GM19372 (cell line): ENCODE measurements at regions not wholly inside any gene's neighbourhood (a gene's known extent, or its start where the extent isn't known, plus 50 kb on each side); places are given as distances from the start of the nearest gene placed in this dataset.
"Not testable (repeated sequence)": the region's sequence is repeated elsewhere in the genome, so short reads cannot be mapped to it uniquely, and the experiment has no call there.

Experiments used
- ATAC-seq: cut with Tn5 transposase; IDR thresholded peaks from one replicate; pipeline ENCODE4 v1.9.1; 2021; ENCODE audit warnings: mild to moderate bottlenecking, low read depth, moderate library complexity; ENCODE audit not compliant: unreplicated experiment

DNA sequence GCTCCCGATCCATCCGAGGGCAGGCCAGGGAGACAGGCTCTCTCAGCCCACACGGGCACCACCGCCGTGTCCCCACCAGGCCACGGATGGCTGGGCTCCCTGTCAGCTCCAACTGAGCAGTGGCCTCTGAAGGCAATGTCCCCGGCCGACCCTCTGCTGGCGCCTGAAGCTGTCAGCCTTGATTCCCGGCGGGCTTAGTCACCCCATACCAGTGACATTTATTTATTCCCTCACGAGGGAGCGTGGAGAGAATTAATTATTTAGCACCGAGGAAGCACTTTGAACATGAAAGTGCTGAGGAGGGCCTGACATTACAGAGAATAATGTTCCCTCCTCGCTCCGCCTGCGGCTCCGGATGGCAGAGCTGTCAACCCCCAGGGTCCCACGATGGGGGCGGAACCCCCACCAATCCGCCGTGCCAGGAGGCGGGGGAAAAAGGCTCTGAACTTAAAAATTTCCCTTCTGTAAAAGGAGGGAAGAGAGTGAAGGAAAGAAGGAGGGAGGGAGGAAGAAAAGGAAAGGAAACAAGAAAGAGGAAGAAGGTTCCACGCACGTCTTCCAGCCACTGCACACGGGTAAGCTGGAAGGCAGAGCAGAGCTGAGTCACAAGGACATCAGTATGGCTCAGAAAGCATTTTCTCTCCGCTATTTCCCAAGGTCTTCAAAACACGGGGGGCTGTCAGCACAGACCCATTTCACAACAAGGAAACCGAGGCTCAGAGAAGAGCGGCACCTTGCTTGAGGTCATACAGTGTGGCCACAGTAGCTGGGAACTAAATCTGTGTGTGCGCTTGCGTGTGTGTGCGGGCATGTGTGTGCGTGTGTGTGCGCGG is 108.7 kb upstream of the NCOR2 start:
- no peak for ATAC-seq

DNA sequence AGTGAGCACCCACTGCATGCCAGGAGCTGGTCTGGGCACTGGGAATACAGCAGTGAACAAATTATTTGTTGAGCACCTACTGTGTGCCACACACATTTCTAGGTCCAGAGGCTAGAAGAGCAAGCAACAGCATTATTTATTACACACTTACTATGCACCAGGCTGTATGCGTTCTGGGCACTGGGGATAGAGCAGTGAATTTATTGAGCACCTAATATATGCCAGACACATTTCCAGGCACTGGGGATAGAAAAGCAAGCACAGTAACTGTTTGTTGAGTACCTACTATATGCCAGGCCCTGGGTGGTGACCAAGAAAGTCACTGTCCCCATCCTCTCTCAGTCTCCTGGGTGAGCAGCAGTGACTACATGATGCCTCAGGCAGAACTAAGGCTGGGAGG is 107.5 kb upstream of the NCOR2 start:
- no peak for ATAC-seq

DNA sequence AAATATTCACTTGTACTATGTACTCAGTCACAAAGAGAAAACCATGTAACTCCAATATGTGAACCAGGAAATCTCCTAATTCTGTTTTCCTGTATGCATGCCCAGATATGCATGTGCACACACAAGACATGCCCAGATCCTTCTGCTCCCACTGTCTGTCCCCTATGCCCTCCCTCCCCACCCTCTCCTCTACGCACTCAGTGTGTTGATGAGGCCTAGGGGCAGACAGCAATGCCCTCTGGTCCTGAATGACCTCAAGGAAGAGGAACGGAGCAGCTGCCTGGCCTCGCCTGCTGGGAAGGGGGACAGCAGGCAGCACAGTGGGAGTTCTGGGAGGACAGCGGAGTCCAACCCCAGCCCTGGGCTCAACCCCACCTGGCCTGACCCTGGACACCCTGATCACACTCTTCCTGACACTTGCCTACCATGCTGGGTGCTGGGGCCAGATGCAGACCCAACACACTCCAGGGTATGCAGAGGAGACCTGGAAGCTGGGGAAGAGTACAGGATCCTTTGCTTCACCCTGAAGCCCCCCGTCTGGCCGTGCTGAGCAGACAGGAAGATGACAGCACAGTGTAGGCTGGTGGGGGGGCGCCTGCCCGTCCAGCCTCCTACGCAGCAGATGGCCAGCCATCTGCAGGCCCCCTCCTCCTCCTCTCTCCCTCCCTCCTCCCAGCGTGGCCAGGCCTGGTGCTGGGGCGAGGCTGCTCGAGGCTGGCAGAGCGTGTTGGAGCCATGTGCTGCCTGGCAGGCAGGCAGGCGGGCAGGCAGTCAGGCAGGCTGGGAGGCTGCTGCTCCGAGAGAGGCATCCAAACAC is 106.6 kb upstream of the NCOR2 start:
- ATAC-seq = no peak

DNA sequence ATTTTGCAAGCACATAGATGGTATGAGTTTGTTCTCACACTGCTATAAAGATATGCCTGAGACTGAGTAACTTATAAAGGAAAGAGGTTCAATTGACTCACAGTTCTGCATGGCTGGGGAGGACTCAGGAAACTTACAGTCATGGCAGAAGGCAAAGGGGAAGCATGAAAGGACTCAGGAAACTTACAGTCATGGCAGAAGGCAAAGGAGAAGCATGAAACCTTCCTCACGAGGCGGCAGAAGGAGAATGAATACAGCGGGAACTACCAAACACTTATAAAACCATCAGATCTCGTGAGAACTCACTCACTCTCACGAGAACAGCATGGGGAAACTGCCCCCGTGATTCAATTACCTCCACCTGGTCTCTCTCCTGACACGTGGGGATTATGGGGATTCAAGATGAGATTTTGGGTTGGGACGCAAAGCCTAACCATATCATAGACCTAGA is 101.9 kb upstream of the NCOR2 start:
- ATAC-seq = not testable (repeated sequence)

DNA sequence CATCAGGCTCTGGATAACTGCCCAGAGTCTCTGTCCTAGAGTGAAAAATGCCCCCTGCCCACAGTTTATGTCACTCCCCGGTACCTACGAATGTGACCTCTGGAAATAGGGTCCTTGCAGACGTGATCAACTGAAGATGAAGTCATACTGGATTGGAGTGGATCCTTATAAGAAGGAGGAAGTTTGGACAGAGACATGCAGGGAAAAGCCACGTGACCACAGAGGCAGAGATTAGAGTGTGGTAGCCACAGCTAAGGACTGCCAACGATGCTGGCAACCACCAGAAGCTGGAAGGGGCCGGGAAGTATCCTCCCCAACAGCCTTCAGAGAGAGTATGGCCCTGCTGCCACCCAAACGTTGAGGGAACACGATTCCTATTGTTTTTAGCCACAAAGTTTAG is 101.2 kb upstream of the NCOR2 start:
- no peak for ATAC-seq

DNA sequence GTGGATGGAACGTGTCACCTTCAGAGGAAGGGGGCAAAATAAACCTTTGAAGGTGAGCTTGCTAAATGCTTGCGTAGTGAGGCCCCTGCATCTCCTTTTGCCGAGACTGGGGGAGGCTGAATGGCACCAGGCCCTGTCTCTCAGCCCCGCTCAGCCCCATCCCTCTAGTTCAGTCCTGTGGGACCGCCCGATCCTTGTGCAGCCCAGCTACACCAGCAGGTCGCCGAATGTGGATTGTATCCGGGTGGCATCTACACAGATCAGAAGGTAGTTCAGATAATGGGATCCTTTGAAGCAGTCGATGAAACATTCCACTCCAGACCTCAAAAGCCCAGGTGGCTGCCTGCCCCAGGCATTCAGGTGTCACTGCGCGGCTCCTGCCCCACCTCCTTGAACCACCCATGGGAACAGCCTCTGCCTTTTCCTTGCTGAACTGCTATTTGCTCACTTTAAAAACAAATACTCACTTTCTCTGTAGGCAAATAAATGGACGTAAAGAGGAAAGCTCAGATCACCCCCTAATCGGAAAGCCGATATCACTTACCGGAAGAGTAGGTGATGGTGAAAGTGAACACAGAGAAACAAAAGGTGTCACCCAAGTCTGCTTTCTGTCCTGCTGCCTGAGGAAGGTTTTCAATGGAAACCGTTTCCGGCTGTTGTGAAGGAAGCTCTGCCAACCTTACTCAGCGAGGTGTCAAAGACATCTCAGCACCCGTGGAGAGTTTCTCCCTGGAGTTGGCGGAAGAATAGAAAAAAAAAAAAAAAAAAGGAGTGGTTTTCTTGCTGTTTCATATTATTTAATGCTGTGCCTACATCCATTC is 100.3 kb upstream of the NCOR2 start:
- no peak for ATAC-seq

DNA sequence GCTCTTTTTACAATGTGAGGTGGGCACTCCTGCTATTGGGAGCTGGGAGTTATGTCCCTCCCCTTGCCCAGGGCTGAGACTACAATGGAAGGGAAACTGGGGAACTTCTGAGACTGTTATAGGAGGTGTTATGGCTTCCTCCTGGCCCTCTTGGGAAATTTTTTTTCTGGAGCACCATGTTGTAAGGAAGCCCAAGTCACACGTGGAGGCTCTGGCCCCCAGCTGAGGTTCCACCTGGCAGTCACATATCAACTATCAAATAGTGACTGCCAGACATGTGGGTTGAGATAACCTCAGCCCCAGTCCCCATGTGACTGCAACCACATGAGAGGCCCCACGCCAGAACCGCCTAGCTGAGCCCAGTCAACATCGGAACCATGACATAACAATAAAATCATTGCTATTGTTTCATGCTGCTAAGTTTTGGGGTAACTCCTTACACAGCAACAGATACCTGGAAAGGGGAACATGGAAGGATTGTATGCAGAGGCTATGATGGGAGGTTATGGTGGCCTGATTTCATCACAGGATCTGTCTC is 99.4 kb upstream of the NCOR2 start:
- no peak for ATAC-seq

DNA sequence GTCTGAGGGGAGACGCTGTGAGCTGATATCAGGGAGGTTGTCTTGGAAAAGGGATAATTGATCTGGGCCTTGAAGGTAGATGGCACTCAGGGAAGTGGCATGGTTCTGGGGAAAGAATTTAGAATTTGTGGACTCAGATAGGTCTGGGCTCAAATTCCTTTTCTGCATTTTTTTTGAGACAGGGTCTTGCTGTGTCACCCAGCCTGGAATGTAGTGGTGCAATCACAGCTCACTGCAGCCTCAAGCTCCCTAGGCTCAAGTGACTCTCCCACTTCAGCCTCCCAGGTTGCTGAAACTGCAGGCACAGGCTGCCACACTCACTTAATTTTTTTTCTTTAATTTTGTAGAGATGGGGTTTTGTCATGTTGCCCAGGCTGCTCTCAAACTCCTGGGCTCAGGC is 98.1 kb upstream of the NCOR2 start:
- ATAC-seq = no peak

DNA sequence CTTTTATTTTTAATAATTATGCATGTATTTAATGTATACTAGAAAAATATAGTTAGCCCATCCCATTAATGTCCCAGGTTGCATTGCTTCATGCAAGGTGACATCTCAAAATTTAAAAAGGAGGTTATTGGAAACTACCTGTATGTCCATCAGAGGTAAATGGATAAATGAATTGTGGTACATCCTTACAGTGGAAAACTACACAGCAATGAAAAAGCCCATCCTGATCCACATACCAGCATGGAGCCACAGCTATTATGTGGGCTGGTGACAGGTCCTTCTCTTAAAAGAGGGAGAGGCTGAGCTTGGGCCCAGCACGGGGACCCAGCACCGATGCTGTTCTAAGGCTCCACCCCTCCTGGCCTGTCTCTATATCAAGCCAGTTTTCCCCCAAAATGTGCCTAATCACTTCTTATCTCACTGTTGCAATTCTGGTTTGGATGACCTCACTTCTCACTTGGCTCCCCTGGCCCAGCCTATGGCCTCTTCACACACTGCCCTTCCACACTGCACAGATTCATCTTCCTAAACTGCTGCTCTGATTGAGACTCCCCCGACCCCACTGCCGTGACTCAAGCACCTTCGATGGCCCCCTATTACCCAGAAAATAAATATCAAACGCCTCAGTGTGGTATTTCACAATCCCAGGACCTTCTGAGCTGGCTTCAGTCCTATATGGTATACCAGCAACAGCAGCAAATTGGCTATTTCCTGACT is 97.1 kb upstream of the NCOR2 start:
- ATAC-seq = no peak

DNA sequence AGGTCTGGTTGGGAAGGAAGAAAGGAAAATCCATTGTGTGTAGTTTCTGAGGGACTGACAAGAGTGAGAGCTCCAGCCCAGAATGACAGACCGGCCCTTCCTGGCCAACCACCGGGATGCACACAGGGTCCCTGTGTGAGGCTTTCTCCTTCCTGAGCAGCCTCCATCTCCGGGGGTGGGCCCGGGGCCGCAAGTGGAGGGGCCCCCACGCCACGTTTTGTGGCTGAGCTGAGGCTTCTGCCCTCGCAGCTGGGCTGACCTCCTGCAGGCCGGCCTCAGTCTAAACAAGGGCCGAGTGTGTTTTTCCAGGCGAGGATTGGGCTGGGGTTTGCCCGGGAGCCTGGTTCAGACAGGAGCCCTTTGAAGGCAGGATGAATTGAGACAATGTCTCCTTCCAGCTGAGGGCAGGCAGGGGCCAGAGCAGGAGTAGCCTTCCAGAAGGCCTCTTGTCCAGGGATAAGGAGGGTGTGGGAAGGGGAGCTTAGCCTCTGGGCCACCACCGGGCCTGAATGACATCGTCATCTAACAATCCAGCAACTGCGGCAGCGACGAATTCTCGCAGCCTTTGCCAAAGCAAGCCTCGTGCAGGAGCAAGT is 96.5 kb upstream of the NCOR2 start:
- no peak for ATAC-seq

DNA sequence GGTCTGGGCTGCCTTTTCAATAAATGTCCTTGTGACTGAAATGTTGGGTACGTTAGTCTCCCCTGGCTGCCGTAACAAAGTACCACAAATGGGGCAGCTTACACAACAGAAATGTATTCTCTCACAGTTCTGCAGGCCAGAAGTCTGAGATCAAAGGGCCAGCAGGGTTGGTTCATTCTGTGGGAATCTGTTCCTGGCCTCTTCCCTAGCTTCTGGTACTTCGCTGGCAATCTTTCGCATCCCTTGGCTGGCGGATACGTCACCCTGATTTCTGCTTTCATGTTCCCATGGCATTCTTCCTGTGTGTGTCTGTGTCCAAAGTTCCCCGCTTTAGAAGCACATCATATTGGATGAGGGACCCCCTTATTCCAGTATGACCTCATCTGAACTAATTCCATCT is 95.8 kb upstream of the NCOR2 start:
- no peak for ATAC-seq

DNA sequence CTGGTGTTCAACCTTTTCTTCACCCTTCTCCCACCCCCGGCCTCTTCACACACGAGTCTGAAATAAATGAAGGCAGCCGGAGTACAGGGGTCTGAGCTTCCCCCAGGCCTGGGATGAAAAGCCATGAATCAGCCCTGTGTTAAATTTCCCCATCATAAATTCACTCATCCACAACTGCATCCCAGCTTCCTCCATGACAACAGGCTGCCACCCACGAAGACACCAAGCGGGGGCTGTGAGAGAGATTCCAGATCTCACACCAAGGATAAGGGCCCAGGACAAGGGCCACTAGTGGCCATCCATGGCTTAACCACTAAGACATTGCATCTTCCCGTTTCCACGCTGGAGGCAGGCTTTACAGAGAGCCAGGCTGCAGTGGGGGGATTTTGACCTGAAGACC is 93.9 kb upstream of the NCOR2 start:
- no peak for ATAC-seq

DNA sequence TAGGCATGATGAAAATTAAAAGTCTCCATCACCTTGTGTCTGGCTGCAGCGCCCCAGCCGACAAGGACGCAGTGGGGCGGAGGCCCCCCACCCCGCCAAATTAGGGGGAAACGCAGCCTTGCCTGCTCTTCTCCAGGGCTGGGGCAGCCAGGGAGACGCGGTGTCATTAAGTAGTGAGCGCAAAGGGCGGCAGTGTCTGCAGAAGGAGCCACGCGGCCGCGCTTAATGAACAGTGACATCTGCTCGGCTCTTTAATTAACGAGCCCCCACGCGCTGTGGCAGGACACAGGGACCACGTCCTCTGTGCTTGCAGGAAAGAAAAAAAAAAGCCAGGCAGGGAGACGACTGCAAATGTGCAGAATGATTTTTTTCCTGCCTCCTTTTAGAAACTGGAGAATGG is 93.4 kb upstream of the NCOR2 start:
- ATAC-seq = no peak

DNA sequence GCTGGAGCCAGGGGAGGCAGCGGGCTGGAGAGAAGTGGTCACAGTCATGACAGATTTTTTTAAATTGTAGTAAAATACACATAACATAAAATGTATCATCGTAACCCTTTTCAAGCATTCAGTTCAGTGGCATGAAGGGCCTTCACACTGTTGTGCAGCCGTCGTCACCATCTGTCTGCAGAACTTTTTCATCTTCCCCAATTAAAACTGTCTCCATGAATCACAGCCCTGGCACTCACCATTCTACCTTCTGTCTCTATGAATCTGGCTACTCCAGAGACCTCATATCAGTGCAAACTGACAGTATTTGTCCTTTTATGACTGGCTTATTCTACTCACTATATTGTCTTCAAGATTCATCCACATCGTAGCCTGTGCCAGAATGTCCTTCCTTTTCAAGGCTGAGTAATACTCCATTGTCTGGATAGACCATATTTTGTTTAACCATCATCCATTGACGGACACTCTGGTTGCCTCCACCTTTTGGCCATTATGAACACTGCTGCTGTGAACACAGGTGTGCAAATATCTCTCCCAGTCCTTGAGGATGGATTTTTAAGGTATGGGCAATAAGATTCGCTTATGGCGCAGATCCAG is 91.5 kb upstream of the NCOR2 start:
- ATAC-seq = no peak

DNA sequence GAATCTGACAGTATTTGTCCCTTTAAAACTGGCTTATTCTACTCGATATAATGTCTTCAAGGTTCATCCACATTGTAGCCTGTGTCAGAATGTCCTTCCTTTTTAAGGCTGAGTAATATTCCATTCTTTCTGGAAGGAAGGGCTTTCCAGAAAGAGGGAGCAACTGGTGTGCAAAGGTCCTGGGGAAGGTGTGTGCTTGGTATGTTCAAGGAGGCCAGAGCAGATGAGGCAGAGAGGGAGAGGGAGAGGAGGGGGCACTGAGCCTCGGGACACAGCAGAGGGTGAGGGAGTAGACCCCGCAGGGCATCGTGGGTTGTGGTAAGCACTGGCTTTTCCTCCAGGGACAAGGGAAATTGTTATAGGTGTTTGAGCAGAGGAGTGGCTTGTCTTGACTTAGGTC is 90.9 kb upstream of the NCOR2 start:
- ATAC-seq = no peak

DNA sequence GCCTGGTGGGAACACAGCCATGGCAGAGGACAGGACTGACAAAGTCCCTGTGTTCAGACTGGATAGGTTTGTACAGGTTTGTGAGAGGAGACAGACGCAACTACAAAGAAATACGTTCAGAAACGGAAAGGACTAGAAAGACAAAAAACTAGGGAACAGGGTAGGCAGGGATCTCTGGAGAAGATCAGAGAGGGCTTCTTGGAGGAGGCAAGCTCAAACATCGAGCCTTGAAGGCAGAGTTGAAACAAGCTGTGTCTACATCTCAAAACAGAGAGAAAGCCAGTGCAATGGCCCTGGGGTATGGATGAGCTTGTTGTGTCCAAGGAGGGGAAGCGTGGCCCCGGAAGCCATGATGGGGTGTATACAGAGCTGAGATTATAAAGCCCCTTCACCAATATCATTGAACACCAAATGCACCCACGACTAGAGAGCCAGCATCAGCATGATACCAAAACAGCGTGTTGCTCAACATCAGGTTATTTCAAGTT is 89.6 kb upstream of the NCOR2 start:
- no peak for ATAC-seq

DNA sequence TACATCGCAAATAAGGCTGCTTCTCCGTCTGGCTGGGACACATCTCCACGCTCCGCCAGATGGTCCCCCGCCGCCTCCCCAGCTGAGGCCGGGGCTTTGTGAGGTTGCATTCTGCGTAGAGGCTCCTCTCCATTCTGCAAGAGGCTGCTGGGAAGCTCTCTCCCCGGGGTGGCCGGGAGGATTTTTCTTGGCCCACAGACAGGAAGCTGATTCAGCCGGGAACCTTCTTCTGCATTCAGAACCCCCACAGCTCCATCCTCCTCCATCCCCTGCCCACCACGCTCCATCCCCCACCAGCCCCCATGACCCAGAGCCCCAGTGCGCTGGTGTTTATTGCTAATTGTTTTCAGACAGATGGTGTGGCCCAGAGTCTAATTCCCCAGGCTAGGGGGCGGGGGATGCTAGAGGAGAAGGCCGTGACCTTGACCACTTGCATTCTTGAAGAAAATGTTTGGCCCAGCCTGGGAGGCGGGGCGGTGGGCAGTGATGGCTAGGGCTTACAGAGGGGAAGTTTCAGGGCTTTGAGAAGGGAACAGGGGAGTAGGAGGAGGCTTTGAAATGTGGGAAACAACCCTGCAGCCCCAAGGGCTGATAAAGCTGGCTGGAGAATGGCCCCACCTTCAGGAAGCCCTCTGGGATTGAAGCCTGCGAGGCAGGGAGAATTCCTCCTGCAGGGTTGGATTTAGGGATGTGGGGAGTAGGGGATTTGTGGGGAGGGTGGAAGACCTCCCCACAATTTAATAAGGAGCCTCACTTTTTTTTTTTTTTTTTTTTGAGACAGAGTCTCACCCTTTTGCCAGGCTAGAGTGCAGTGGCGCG is 88.5 kb upstream of the NCOR2 start:
- no peak for ATAC-seq

DNA sequence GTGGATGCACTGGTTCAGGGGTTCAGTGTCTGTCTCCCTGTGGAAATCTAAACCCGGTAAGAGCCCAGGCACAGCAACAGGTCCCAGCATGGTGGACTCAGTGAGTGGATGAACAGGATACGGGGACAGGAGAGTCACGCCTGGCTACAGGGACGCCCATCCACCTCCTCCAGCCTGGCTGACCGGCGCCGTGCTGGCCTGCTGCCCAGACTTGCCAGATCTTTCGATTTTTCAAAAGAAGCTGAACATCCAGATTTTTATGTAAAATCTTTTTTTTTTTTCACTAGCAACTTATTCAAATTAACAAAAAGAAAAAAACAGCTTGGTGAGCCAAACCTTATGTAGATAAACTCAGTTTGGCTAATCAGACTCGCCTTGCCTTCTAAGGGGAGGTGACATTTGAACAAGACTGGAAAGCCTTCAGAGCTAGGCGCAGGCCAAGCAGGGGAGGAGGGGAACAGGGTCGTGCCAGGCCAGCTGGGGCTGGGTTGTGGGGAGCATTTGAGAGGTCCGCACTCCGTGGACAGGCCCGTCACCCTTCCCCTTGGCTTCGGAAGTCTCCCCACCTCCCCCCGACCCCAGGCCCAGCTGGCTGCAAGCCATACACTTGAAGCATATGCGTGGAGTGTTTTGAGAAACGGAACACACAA is 87.8 kb upstream of the NCOR2 start:
- no peak for ATAC-seq
